Parathyroid adenoma (tissue), 2 donors: ENCODE measurements at regions not wholly inside any gene's neighbourhood (a gene's known extent, or its start where the extent isn't known, plus 50 kb on each side); places are given as distances from the start of the nearest gene placed in this dataset.

Experiments
- H2AFZ ChIP-seq: fragments of 300-600 bp; sonication (generic); one replicate; pipeline ENCODE4 v1.7.0; 2017; ENCODE audit warnings: antibody characterized with exemption, mild to moderate bottlenecking
- H3K27ac ChIP-seq: fragments of 300-600 bp; sonication (generic); one replicate; pipeline ENCODE4 v1.7.0; 2017
- H3K27me3 ChIP-seq: fragments of 300-600 bp; sonication (generic); one replicate; pipeline ENCODE4 v1.7.0; 2017; ENCODE audit warnings: low read length; ENCODE audit not compliant: control insufficient read depth, insufficient read depth
- H3K36me3 ChIP-seq: fragments of 300-600 bp; sonication (generic); one replicate; pipeline ENCODE4 v1.7.0; 2017; ENCODE audit warnings: low read length; ENCODE audit not compliant: control insufficient read depth, insufficient read depth
- H3K4me1 ChIP-seq: fragments of 300-600 bp; sonication (generic); one replicate; pipeline ENCODE4 v1.7.0; 2017; ENCODE audit warnings: control low read depth
- H3K4me2 ChIP-seq: fragments of 300-600 bp; sonication (generic); one replicate; pipeline ENCODE4 v1.7.0; 2017; ENCODE audit warnings: low read length
- H3K4me3 ChIP-seq: fragments of 300-600 bp; sonication (generic); one replicate; pipeline ENCODE4 v1.7.0; 2017; ENCODE audit warnings: low read depth, low read length
- H3K79me2 ChIP-seq: fragments of 300-600 bp; sonication (generic); one replicate; pipeline ENCODE4 v1.7.0; 2017; ENCODE audit warnings: control low read depth
- H3K9ac ChIP-seq: fragments of 300-600 bp; sonication (generic); one replicate; pipeline ENCODE4 v1.7.0; 2017; ENCODE audit warnings: mild to moderate bottlenecking
- H3K9me3 ChIP-seq: fragments of 300-600 bp; sonication (generic); one replicate; pipeline ENCODE4 v1.7.0; 2017; ENCODE audit warnings: low read length; ENCODE audit not compliant: control insufficient read depth
- CTCF ChIP-seq: fragments of 300-600 bp; sonication (generic); IDR thresholded peaks from one replicate; pipeline ENCODE4 v1.7.0; 2017; ENCODE audit warnings: antibody characterized with exemption, mild to moderate bottlenecking
- donor health status: primary hyperparathyroidism.

GRCh38 chr1:103372866-103373265 lies 152.6 kb upstream of the RNPC3 start:
- Histone ChIP-seq H3K4me1 (no peaks in the 10 kb centered on the region), H3K36me3 (no peaks in the 10 kb centered on the region), H2AFZ (no peak overlapping the region), H3K79me2 (no peaks in the 10 kb centered on the region), H3K4me2 (no peak overlapping the region), H3K27ac (no peak overlapping the region), H3K9me3 (no peaks in the 10 kb centered on the region), H3K27me3 (no peaks in the 10 kb centered on the region), H3K9ac (no peak overlapping the region), H3K4me3 (no peak overlapping the region)
- TF ChIP-seq CTCF = no peak

GRCh38 chr1:103371234-103371633 lies 154.3 kb upstream of the RNPC3 start:
- no peaks in the 10 kb centered on the region for H3K36me3 ChIP-seq
- TF ChIP-seq CTCF = no peak

GRCh38 chr1:103367186-103367585 lies 158.3 kb upstream of the RNPC3 start:
- H3K27ac ChIP-seq = no peak overlapping the region
- no peaks in the 10 kb centered on the region for H3K79me2 ChIP-seq
- no peaks in the 10 kb centered on the region for H3K4me1 ChIP-seq
- TF ChIP-seq CTCF = no peak
- no peaks in the 10 kb centered on the region for H3K36me3 ChIP-seq
- no peak overlapping the region for H2AFZ ChIP-seq
- no peak overlapping the region for H3K4me3 ChIP-seq
- H3K4me2 ChIP-seq = no peak overlapping the region
- no peaks in the 10 kb centered on the region for H3K27me3 ChIP-seq
- H3K9ac ChIP-seq = no peak overlapping the region
- H3K9me3 ChIP-seq = no peaks in the 10 kb centered on the region

More at GRCh38 chr1:103371234-103371633, 154.3 kb upstream of the RNPC3 start:
- Histone ChIP-seq H2AFZ (no peak overlapping the region), H3K27ac (no peak overlapping the region), H3K9ac (no peak overlapping the region), H3K4me2 (no peak overlapping the region), H3K4me1 (no peaks in the 10 kb centered on the region), H3K79me2 (no peaks in the 10 kb centered on the region), H3K27me3 (no peaks in the 10 kb centered on the region), H3K9me3 (no peaks in the 10 kb centered on the region), H3K4me3 (no peak overlapping the region)

- Histone ChIP-seq H3K4me2 (no peak overlapping the region), H3K4me3 (no peak overlapping the region), H3K4me1 (no peaks in the 10 kb centered on the region), H2AFZ (no peak overlapping the region), H3K79me2 (no peaks in the 10 kb centered on the region), H3K9ac (no peak overlapping the region), H3K27me3 (no peaks in the 10 kb centered on the region), H3K27ac (no peak overlapping the region), H3K36me3 (no peaks in the 10 kb centered on the region), H3K9me3 (no peaks in the 10 kb centered on the region)
- no peak for TF ChIP-seq CTCF
Measured at GRCh38 chr1:103365860-103366569, 159.5 kb upstream of the RNPC3 start.

GRCh38 chr1:103363008-103363365 lies 162.5 kb upstream of the RNPC3 start:
- no peaks in the 10 kb centered on the region for H3K4me1 ChIP-seq
- H3K27me3 ChIP-seq = no peaks in the 10 kb centered on the region
- no peak overlapping the region for H3K9ac ChIP-seq
- H3K36me3 ChIP-seq = no peaks in the 10 kb centered on the region
- H3K4me2 ChIP-seq = no peak overlapping the region
- no peak overlapping the region for H2AFZ ChIP-seq
- no peak overlapping the region for H3K4me3 ChIP-seq
- H3K9me3 ChIP-seq = no peaks in the 10 kb centered on the region
- no peak for TF ChIP-seq CTCF
- no peak overlapping the region for H3K27ac ChIP-seq
- H3K79me2 ChIP-seq = no peaks in the 10 kb centered on the region
